Vagina (tissue), 2 donors: ENCODE measurements at regions not wholly inside any gene's neighbourhood (a gene's known extent, or its start where the extent isn't known, plus 50 kb on each side); places are given as distances from the start of the nearest gene placed in this dataset.
"Not testable (repeated sequence)": the region's sequence is repeated elsewhere in the genome, so short reads cannot be mapped to it uniquely, and the experiment has no call there.

Source experiments
- DNase-seq, 2 donors: peaks; one replicate each; pipeline ENCODE4 v3.0.0-alpha.2; 2017; ENCODE audit errors: extremely low spot score in 2 of 2
- H3K27ac ChIP-seq: fragments of 200-600 bp; sonication (generic); one replicate; pipeline ENCODE4 v1.5.1; 2019
- H3K27me3 ChIP-seq: fragments of 200-600 bp; sonication (generic); one replicate; pipeline ENCODE4 v1.5.1; 2019
- H3K36me3 ChIP-seq, 2 donors: fragments of 200-600 bp; sonication (generic); one replicate each; pipeline ENCODE4 v1.5.1; 2017 to 2019
- H3K4me1 ChIP-seq: fragments of 200-600 bp; sonication (generic); one replicate; pipeline ENCODE4 v1.5.1; 2019
- H3K4me3 ChIP-seq, 2 donors: fragments of 200-600 bp; sonication (generic); 1 replicate in 1 of 2; 2 replicates in 1 of 2; pipeline ENCODE4 v1.5.1; 2016 to 2019
- H3K9me3 ChIP-seq: fragments of 200-600 bp; sonication (generic); one replicate; pipeline ENCODE4 v1.5.1; 2019
- POLR2A ChIP-seq, 2 donors: fragments of 450-650 bp; IDR thresholded peaks; one replicate each; pipeline ENCODE4 v1.6.1; 2017; ENCODE audit warnings: antibody characterized with exemption in 2 of 2, mild to moderate bottlenecking in 2 of 2, moderate library complexity in 2 of 2
- POLR2AphosphoS5 ChIP-seq, 2 donors: sonication (generic); formaldehyde crosslinking; IDR thresholded peaks; one replicate each; pipeline ENCODE4 v1.9.0; 2017; ENCODE audit warnings: antibody characterized with exemption in 2 of 2, mild to moderate bottlenecking in 2 of 2, low read depth in 1 of 2; ENCODE audit not compliant: insufficient read depth in 1 of 2
- intact Hi-C: fragments of 100-400 bp; cut with DNase I; formaldehyde crosslinking; loops from one replicate; pipeline ENCODE4 v1.15.1; 2023
- TF ChIP-seq, protein P1 (sequence below), 3 experiments: fragments of 450-650 bp in 2 of 3; fragments of 200-600 bp in 1 of 3; sonication (generic) in 1 of 3; IDR thresholded peaks; one replicate each; pipeline ENCODE4 v1.5.1; 2017 to 2019; ENCODE audit warnings: antibody characterized with exemption in 3 of 3, mild to moderate bottlenecking in 2 of 3, moderate library complexity in 2 of 3

DNA sequence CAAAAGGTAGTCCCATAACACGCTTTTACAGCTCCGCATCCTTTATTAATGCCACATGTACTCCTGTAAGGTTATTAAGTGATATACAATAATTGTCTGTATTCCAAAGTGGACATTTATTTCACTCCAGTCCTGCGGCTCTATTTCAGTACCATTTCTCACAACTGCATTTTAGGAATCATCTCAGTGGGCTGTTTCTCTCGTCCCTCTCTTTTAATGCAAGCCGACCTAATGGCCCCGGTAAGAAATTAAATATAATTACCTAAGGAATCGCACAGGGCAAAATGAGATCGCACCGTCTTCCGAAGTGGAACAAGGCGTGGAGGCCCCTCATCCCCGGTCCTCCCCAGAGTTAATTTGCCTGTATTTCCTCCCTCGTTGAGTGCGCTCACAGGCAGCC is 216.5 kb downstream of the RAB11FIP2 start:
- H3K4me1 ChIP-seq, result no peaks in the 10 kb centered on the region
- H3K4me3 ChIP-seq, result no peak overlapping the region
- no peaks in the 10 kb centered on the region for H3K9me3 ChIP-seq
- no peaks in the 10 kb centered on the region for H3K27me3 ChIP-seq
- TF ChIP-seq POLR2AphosphoS5 (IDR thresholded peaks at IDR 0.05; ENCODE audit: insufficient read depth in 1 of 2, low read depth in 1 of 2), result no peak
- no peak for TF ChIP-seq POLR2A (IDR thresholded peaks at IDR 0.05)
- TF ChIP-seq, protein P1, sequence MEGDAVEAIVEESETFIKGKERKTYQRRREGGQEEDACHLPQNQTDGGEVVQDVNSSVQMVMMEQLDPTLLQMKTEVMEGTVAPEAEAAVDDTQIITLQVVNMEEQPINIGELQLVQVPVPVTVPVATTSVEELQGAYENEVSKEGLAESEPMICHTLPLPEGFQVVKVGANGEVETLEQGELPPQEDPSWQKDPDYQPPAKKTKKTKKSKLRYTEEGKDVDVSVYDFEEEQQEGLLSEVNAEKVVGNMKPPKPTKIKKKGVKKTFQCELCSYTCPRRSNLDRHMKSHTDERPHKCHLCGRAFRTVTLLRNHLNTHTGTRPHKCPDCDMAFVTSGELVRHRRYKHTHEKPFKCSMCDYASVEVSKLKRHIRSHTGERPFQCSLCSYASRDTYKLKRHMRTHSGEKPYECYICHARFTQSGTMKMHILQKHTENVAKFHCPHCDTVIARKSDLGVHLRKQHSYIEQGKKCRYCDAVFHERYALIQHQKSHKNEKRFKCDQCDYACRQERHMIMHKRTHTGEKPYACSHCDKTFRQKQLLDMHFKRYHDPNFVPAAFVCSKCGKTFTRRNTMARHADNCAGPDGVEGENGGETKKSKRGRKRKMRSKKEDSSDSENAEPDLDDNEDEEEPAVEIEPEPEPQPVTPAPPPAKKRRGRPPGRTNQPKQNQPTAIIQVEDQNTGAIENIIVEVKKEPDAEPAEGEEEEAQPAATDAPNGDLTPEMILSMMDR (IDR thresholded peaks at IDR 0.05), result no peak
- DNase-seq, result peak in 1 of 2 donors; percentile 20
- intact Hi-C loops, result no loop called here
- no peak overlapping the region for H3K27ac ChIP-seq
- H3K36me3 ChIP-seq, result no peaks in the 10 kb centered on the region

DNA sequence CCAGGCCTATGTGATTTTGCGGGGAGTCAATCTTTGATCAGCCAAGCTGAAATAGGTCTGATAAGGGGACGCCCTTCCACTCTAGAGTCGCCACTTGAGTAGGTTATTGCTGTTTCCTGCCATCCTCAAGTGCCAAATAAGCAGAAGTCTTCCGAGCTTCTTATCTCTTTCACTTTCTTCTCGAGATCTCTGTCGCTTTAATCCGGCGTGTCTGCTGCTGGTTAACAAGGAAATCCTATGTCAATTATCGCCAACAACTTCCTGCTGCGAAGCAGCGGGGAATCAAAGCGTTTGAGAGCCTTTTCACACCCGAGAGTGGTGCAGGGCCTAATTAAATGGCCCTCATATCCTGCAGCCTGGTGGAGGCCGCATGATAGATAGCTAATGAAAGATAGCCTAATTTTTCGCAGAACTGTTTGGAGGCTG is 215.9 kb downstream of the RAB11FIP2 start:
- Histone ChIP-seq H3K4me1 (no peaks in the 10 kb centered on the region), H3K4me3 (no peak overlapping the region), H3K27ac (no peak overlapping the region), H3K9me3 (no peaks in the 10 kb centered on the region), H3K36me3 (no peaks in the 10 kb centered on the region), H3K27me3 (no peaks in the 10 kb centered on the region)
- intact Hi-C loops, result no loop called here
- no peak for DNase-seq
- TF ChIP-seq, protein P1 (IDR thresholded peaks at IDR 0.05), result no peak
- TF ChIP-seq POLR2AphosphoS5 (IDR thresholded peaks at IDR 0.05; ENCODE audit: insufficient read depth in 1 of 2, low read depth in 1 of 2) (no peak), POLR2A (IDR thresholded peaks at IDR 0.05) (no peak)

DNA sequence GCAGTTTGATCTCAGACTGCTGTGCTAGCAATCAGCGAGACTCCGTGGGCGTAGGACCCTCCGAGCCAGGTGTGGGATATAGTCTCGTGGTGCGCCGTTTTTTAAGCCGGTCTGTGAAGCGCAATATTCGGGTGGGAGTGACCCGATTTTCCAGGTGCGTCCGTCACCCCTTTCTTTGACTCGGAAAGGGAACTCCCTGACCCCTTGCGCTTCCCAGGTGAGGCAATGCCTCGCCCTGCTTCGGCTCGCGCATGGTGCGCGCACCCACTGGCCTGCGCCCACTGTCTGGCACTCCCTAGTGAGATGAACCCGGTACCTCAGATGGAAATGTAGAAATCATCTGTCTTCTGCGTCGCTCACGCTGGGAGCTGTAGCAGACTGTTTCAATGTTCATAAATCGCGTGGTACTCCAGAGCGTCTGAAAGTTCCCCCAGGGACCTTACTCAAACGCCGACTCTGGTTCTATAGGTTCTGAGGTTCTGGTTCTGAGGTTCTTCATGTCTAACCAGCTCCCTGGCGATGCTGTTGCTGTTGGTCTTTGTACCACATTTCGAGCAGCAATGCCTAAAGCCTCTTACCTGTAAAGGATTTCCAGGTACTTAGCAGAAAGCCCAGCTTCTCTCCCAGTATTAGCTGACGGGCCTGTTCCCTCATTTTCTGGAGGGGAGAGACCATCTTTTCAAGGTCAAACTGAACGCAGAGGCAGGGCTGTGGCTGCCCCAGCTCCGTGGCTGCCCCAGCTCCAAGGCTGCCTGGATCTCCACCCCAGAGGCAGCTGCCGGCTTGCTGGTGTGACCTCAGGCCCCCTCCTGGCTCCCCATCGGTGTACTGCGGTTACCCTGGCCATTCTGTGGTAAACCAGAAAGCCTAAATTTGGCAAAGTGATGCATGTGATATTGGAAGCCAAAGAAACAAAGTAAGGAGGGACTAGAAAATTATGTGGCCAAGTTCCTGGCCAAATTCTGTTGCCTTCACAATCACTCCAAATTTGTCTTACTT is 207.9 kb downstream of the RAB11FIP2 start:
- H3K4me3 ChIP-seq, H3K27ac ChIP-seq, intact Hi-C loops, H3K9me3 ChIP-seq, H3K36me3 ChIP-seq, H3K4me1 ChIP-seq, H3K27me3 ChIP-seq, DNase-seq: not testable (repeated sequence)

DNA sequence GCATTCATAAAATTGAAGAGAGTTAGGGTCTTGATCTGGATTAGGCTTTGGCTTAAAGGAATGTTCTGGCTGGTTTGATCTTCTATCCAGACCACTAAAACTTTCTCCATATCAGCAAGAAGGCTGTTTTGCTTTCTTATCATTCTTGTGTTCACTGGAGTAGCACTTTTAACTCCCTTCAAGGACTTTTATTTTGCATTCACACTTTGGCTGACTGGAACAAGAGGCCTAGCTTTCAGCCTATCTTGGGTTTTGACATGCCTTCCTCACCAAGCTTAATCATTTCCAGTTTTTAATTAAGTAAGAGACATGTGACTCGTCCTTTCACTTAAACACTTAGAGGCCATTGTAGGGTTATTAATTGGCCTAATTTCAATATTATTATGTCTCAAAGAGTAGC is 190.3 kb downstream of the RAB11FIP2 start:
- H3K27ac ChIP-seq, intact Hi-C loops, H3K4me1 ChIP-seq, H3K4me3 ChIP-seq, H3K36me3 ChIP-seq, H3K9me3 ChIP-seq, H3K27me3 ChIP-seq, DNase-seq: not testable (repeated sequence)

DNA sequence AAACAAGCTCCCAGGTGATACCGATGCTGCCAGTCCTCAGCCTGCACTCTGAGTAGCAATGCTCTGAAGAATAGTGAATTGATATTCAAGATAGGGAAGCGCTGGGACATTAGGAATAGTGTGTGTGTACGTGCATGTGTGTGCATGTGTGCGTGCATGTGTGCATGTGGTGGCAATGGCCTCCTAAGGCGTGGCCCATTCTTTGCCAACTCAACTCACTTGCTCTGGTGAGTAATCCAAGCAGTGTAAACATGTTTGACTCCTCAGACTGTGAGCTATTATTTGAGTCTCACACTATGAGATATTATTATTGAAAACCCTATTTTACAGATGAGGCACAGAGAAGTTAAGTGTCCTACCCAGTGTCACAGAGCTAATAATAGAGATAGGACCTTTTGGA is 186.6 kb downstream of the RAB11FIP2 start:
- no peak for DNase-seq
- no peaks in the 10 kb centered on the region for H3K27me3 ChIP-seq
- intact Hi-C loops, result no loop called here
- H3K4me3 ChIP-seq, result no peak overlapping the region
- no peaks in the 10 kb centered on the region for H3K9me3 ChIP-seq
- no peaks in the 10 kb centered on the region for H3K36me3 ChIP-seq
- H3K27ac ChIP-seq, result no peak overlapping the region
- no peak for TF ChIP-seq POLR2A (IDR thresholded peaks at IDR 0.05)
- TF ChIP-seq, protein P1 (IDR thresholded peaks at IDR 0.05), result no peak
- TF ChIP-seq POLR2AphosphoS5 (IDR thresholded peaks at IDR 0.05; ENCODE audit: insufficient read depth in 1 of 2, low read depth in 1 of 2), result no peak
- no peaks in the 10 kb centered on the region for H3K4me1 ChIP-seq

DNA sequence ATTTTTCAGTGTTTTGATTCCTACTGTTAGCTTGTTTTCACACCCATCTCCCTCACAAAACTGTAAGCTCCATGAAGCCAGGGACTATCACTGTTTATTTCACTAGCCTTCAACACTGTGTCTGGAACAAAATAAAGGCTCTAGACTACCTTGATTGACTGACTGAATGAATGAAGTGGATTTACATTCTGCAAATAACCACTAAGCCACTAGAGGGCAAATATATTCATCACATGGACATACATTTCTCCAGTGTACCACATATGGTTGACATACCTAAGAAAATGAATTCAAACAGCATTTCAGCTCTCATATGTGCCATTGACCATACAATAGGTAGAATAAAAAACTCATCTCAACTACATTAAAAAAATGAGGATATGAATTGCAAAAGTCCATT is 185.9 kb downstream of the RAB11FIP2 start:
- no peak for DNase-seq
- no peaks in the 10 kb centered on the region for H3K9me3 ChIP-seq
- no peaks in the 10 kb centered on the region for H3K4me1 ChIP-seq
- no peak overlapping the region for H3K4me3 ChIP-seq
- no peaks in the 10 kb centered on the region for H3K36me3 ChIP-seq
- no peak overlapping the region for H3K27ac ChIP-seq
- no peaks in the 10 kb centered on the region for H3K27me3 ChIP-seq
- TF ChIP-seq POLR2AphosphoS5 (IDR thresholded peaks at IDR 0.05; ENCODE audit: insufficient read depth in 1 of 2, low read depth in 1 of 2), result no peak
- TF ChIP-seq, protein P1 (IDR thresholded peaks at IDR 0.05), result no peak
- TF ChIP-seq POLR2A (IDR thresholded peaks at IDR 0.05), result no peak
- intact Hi-C loops, result no loop called here
